Liver (tissue), 8 donors: ENCODE measurements at regions not wholly inside any gene's neighbourhood (a gene's known extent, or its start where the extent isn't known, plus 50 kb on each side); places are given as distances from the start of the nearest gene placed in this dataset.
A peak's percentile ranks its signal among the peaks of the same experiment; 100 is the strongest.

Source experiments
- DNase-seq: peaks from one replicate; pipeline ENCODE4 v3.0.0-alpha.2; 2017; ENCODE audit warnings: low spot score
- H3K27ac ChIP-seq, 2 donors: one replicate each; pipeline ENCODE4 v1.7.0; 2013; ENCODE audit warnings: inconsistent platforms in 2 of 2, low read length in 2 of 2, control low read depth in 1 of 2, low read depth in 1 of 2, mild to moderate bottlenecking in 1 of 2
- H3K27me3 ChIP-seq, 4 donors: one replicate each; pipeline versions ENCODE4 v1.6.1 to v1.7.0; 2013; ENCODE audit warnings: low read length in 3 of 4, inconsistent platforms in 1 of 4, mild to moderate bottlenecking in 1 of 4, moderate library complexity in 1 of 4; ENCODE audit not compliant: control insufficient read depth in 4 of 4, insufficient read depth in 4 of 4
- H3K36me3 ChIP-seq, 4 donors: one replicate each; pipeline versions ENCODE4 v1.6.1 to v1.7.0; 2013; ENCODE audit warnings: low read length in 3 of 4, mild to moderate bottlenecking in 3 of 4, low read depth in 1 of 4, moderate library complexity in 1 of 4; ENCODE audit not compliant: control insufficient read depth in 4 of 4, insufficient read depth in 3 of 4
- H3K4me1 ChIP-seq, 4 donors: one replicate each; pipeline versions ENCODE4 v1.6.1 to v1.7.0; 2013; ENCODE audit warnings: low read length in 3 of 4, mild to moderate bottlenecking in 3 of 4, moderate library complexity in 1 of 4; ENCODE audit not compliant: control insufficient read depth in 4 of 4, insufficient read depth in 4 of 4
- H3K4me3 ChIP-seq, 3 donors: one replicate each; pipeline versions ENCODE4 v1.6.1 to v1.7.0; 2013; ENCODE audit warnings: low read length in 3 of 3, control low read depth in 1 of 3, low read depth in 1 of 3, mild to moderate bottlenecking in 1 of 3
- H3K9ac ChIP-seq, 2 donors: one replicate each; pipeline ENCODE4 v1.7.0; 2013; ENCODE audit warnings: low read length in 2 of 2, mild to moderate bottlenecking in 2 of 2, moderate library complexity in 2 of 2, control low read depth in 1 of 2, low read depth in 1 of 2
- H3K9me3 ChIP-seq, 4 donors: one replicate each; pipeline versions ENCODE4 v1.6.1 to v1.7.0; 2013; ENCODE audit warnings: low read length in 3 of 4; ENCODE audit not compliant: control insufficient read depth in 4 of 4
- EGR1 ChIP-seq, 2 donors: IDR thresholded peaks; 2 replicates each; pipeline ENCODE4 v1.6.1; 2016 to 2018; ENCODE audit warnings: antibody characterized with exemption in 2 of 2, low read depth in 2 of 2
- FOXA1 ChIP-seq: IDR thresholded peaks from 2 replicates; pipeline ENCODE4 v1.6.1; 2016; ENCODE audit warnings: antibody characterized with exemption
- FOXA2 ChIP-seq: IDR thresholded peaks from 2 replicates; pipeline ENCODE4 v1.6.1; 2016; ENCODE audit warnings: antibody characterized with exemption
- GABPA ChIP-seq, 2 donors: IDR thresholded peaks in 1 of 2; conservative IDR thresholded peaks in 1 of 2; 2 replicates each; pipeline ENCODE4 v1.6.1; 2016; ENCODE audit warnings: antibody characterized with exemption in 2 of 2, mild to moderate bottlenecking in 1 of 2, moderate library complexity in 1 of 2
- HNF4A ChIP-seq, 2 donors: conservative IDR thresholded peaks; 2 replicates each; pipeline ENCODE4 v1.6.1; 2016; ENCODE audit warnings: antibody characterized with exemption in 2 of 2, mild to moderate bottlenecking in 2 of 2
- HNF4G ChIP-seq: IDR thresholded peaks from 2 replicates; pipeline ENCODE4 v1.6.1; 2016; ENCODE audit warnings: antibody characterized with exemption
- JUND ChIP-seq, 2 donors: IDR thresholded peaks; 2 replicates each; pipeline ENCODE4 v1.6.1; 2016; ENCODE audit warnings: antibody characterized with exemption in 2 of 2
- RXRA ChIP-seq, 2 donors: IDR thresholded peaks; 2 replicates each; pipeline ENCODE4 v1.6.1; 2017 to 2018; ENCODE audit warnings: antibody characterized with exemption in 2 of 2, mild to moderate bottlenecking in 1 of 2
- TAF1 ChIP-seq: conservative IDR thresholded peaks from 2 replicates; pipeline ENCODE4 v1.6.1; 2016; ENCODE audit warnings: antibody characterized with exemption, mild to moderate bottlenecking
- WGBS: extraction: QIAGEN DNeasy Blood & Tissue Kit; methylation state at CpG from one replicate; pipeline ENCODE4 v1.1.7; 2013; 5-methylcytosine and 5-hydroxymethylcytosine counted together
- TF ChIP-seq, protein P1 (sequence below): fragments of 150-350 bp; IDR thresholded peaks from 2 replicates; pipeline ENCODE4 v1.5.1; 2017; ENCODE audit warnings: improper control_type of control experiment, low read depth, low read length; ENCODE audit not compliant: missing input control
- TF ChIP-seq, protein P2 (sequence below): IDR thresholded peaks from 2 replicates; pipeline ENCODE4 v1.6.1; 2016; ENCODE audit warnings: antibody characterized with exemption
- donor health status: healthy.
- donor health status: healthy.
- donor health status: healthy.
- donor health status: healthy.
- donor health status: healthy.

DNA sequence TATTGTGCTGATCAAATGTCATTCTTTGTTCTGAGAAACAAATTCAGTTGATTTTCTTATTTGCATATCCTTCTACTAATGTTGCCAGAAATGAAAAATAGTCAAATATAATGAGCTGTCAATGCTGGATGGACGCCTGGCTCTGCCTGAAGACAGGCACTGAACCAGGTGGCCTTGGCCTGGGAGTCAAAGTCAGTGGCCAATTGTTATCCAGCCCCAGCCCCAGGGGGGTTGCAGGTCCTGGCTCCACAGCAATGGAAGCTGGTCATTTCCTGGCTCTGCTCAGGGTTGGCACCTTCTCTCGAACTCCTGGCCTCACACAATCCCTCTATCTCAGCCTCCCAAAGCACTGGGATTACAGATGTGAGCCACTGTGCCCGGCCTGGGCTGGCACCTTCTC is 176.8 kb upstream of the GLI2 start:
- H3K4me1 ChIP-seq: no peaks in the 10 kb centered on the region
- no peak overlapping the region for H3K4me3 ChIP-seq
- DNase-seq: no peak
- H3K36me3 ChIP-seq: no peaks in the 10 kb centered on the region
- TF ChIP-seq, protein P1, sequence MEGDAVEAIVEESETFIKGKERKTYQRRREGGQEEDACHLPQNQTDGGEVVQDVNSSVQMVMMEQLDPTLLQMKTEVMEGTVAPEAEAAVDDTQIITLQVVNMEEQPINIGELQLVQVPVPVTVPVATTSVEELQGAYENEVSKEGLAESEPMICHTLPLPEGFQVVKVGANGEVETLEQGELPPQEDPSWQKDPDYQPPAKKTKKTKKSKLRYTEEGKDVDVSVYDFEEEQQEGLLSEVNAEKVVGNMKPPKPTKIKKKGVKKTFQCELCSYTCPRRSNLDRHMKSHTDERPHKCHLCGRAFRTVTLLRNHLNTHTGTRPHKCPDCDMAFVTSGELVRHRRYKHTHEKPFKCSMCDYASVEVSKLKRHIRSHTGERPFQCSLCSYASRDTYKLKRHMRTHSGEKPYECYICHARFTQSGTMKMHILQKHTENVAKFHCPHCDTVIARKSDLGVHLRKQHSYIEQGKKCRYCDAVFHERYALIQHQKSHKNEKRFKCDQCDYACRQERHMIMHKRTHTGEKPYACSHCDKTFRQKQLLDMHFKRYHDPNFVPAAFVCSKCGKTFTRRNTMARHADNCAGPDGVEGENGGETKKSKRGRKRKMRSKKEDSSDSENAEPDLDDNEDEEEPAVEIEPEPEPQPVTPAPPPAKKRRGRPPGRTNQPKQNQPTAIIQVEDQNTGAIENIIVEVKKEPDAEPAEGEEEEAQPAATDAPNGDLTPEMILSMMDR: no peak
- peak in 1 of 2 donors; percentile 46 for TF ChIP-seq HNF4A (conservative IDR thresholded peaks at IDR 0.05)
- no peak overlapping the region for H3K27ac ChIP-seq
- WGBS: 44% methylated on average over 3 of the region's 3 CpGs
- no peaks in the 10 kb centered on the region for H3K27me3 ChIP-seq
- H3K9ac ChIP-seq: no peak overlapping the region
- no peaks in the 10 kb centered on the region for H3K9me3 ChIP-seq

DNA sequence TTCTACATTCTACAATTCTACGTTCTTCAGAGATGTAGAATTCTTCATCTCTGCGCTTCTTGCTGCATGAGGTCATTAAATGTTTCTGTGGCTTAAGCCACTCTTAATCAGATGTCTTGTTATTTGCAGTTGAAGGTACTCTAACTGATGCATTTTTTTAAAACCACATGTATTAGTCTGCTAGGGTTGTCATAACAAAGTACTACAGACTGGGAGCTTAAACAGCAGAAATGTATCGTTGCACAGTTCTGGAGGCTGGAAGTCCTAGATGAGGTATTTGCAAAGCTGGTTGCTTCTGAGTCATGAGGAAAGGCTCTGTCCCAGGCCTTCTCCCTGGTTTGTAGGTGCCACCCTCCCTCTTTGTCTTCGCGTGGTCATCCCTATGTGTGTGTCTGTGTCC is 176.3 kb upstream of the GLI2 start:
- TF ChIP-seq, protein P2, sequence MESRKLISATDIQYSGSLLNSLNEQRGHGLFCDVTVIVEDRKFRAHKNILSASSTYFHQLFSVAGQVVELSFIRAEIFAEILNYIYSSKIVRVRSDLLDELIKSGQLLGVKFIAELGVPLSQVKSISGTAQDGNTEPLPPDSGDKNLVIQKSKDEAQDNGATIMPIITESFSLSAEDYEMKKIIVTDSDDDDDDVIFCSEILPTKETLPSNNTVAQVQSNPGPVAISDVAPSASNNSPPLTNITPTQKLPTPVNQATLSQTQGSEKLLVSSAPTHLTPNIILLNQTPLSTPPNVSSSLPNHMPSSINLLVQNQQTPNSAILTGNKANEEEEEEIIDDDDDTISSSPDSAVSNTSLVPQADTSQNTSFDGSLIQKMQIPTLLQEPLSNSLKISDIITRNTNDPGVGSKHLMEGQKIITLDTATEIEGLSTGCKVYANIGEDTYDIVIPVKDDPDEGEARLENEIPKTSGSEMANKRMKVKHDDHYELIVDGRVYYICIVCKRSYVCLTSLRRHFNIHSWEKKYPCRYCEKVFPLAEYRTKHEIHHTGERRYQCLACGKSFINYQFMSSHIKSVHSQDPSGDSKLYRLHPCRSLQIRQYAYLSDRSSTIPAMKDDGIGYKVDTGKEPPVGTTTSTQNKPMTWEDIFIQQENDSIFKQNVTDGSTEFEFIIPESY: no peak
- TF ChIP-seq TAF1 (no peak), GABPA (IDR thresholded peaks at IDR 0.05 in 1 of 2, conservative IDR thresholded peaks at IDR 0.05 in 1 of 2) (no peak), FOXA1 (no peak), HNF4G (no peak), EGR1 (IDR thresholded peaks at IDR 0.05; ENCODE audit: low read depth in 2 of 2) (no peak), FOXA2 (no peak), RXRA (IDR thresholded peaks at IDR 0.05) (no peak), JUND (IDR thresholded peaks at IDR 0.05) (no peak), HNF4A (conservative IDR thresholded peaks at IDR 0.05) (no peak)
- TF ChIP-seq, protein P1: no peak
- H3K27me3 ChIP-seq: no peaks in the 10 kb centered on the region
- H3K9ac ChIP-seq: no peak overlapping the region
- H3K36me3 ChIP-seq: no peaks in the 10 kb centered on the region
- 96% methylated on average over 5 of the region's 5 CpGs for WGBS
- no peak overlapping the region for H3K4me3 ChIP-seq
- DNase-seq: no peak
- H3K27ac ChIP-seq: no peak overlapping the region
- H3K4me1 ChIP-seq: peaks cover 0 to 1% (median 0%) of the 10 kb centered on the region in 4 donors
- no peaks in the 10 kb centered on the region for H3K9me3 ChIP-seq

DNA sequence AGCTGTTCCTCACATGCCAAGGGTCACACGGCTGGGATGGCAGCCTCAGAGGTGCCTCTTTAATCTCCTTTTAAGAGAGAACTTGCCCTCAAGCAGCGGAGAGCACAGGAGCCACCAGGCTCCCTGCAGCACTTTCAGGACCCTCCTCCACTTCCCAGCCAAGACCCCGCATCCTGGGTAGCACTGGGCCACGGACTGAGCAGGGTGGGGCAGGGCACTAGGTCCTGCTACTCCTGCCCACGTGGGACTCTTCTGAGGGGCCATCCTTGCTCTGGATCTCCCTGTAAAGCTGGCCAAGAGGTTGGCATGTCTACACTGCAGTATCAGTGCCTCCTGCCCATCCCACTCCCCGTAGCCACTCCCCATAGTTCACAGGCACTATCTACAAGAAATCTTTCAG is 175.3 kb upstream of the GLI2 start:
- H3K9me3 ChIP-seq: no peaks in the 10 kb centered on the region
- WGBS: 89% methylated on average over 6 of the region's 6 CpGs
- no peak overlapping the region for H3K9ac ChIP-seq
- no peaks in the 10 kb centered on the region for H3K27me3 ChIP-seq
- H3K4me1 ChIP-seq: peaks cover 0 to 1% (median 0%) of the 10 kb centered on the region in 4 donors
- no peak overlapping the region for H3K4me3 ChIP-seq
- H3K27ac ChIP-seq: no peak overlapping the region
- DNase-seq: no peak
- TF ChIP-seq FOXA1: no peak
- no peaks in the 10 kb centered on the region for H3K36me3 ChIP-seq
